ENCODE measurements at regions not wholly inside any gene's neighbourhood (a gene's known extent, or its start where the extent isn't known, plus 50 kb on each side); places are given as distances from the start of the nearest gene placed in this dataset.
"Not testable (repeated sequence)": the region's sequence is repeated elsewhere in the genome, so short reads cannot be mapped to it uniquely, and the experiment has no call there.

GRCh38 chr18:21963336-21963735, 206.1 kb upstream of the GATA6 start:
- Histone ChIP-seq H3K36me3 (ENCODE audit: insufficient read depth, low read length) (no peaks in the 10 kb centered on the region), H3K27me3 (ENCODE audit: insufficient read depth, low read length) (peaks cover 13% of the 10 kb centered on the region), H3K27ac (ENCODE audit: low read depth, low read length) (no peak overlapping the region), H3K79me2 (ENCODE audit: control insufficient read depth, insufficient read depth, low read length, unreplicated experiment) (no peaks in the 10 kb centered on the region), H3K4me1 (ENCODE audit: control insufficient read depth, insufficient read depth, low read length, unreplicated experiment) (no peaks in the 10 kb centered on the region), H2AFZ (ENCODE audit: low read length, unreplicated experiment) (no peak overlapping the region), H3K4me3 (ENCODE audit: low read depth, low read length) (no peak overlapping the region)

GRCh38 chr18:21968338-21968737, 201.1 kb upstream of the GATA6 start:
- H3K4me3 ChIP-seq (ENCODE audit: low read depth, low read length) = no peak overlapping the region
- H3K27me3 ChIP-seq (ENCODE audit: insufficient read depth, low read length) = no peaks in the 10 kb centered on the region
- H3K4me1 ChIP-seq (ENCODE audit: control insufficient read depth, insufficient read depth, low read length, unreplicated experiment) = no peaks in the 10 kb centered on the region
- H3K36me3 ChIP-seq (ENCODE audit: insufficient read depth, low read length) = no peaks in the 10 kb centered on the region
- no peak overlapping the region for H3K27ac ChIP-seq (ENCODE audit: low read depth, low read length)
- no peak overlapping the region for H2AFZ ChIP-seq (ENCODE audit: low read length, unreplicated experiment)
- H3K79me2 ChIP-seq (ENCODE audit: control insufficient read depth, insufficient read depth, low read length, unreplicated experiment) = no peaks in the 10 kb centered on the region

GRCh38 chr18:21972281-21972680, 197.1 kb upstream of the GATA6 start:
- H3K4me3 ChIP-seq (ENCODE audit: low read depth, low read length) = no peak overlapping the region
- H3K36me3 ChIP-seq (ENCODE audit: insufficient read depth, low read length) = no peaks in the 10 kb centered on the region
- H3K27ac ChIP-seq (ENCODE audit: low read depth, low read length) = no peak overlapping the region
- no peaks in the 10 kb centered on the region for H3K27me3 ChIP-seq (ENCODE audit: insufficient read depth, low read length)
- no peaks in the 10 kb centered on the region for H3K79me2 ChIP-seq (ENCODE audit: control insufficient read depth, insufficient read depth, low read length, unreplicated experiment)
- H3K4me1 ChIP-seq (ENCODE audit: control insufficient read depth, insufficient read depth, low read length, unreplicated experiment) = no peaks in the 10 kb centered on the region
- no peak overlapping the region for H2AFZ ChIP-seq (ENCODE audit: low read length, unreplicated experiment)

- H2AFZ ChIP-seq (ENCODE audit: low read length, unreplicated experiment); H3K27me3 ChIP-seq (ENCODE audit: insufficient read depth, low read length); H3K79me2 ChIP-seq (ENCODE audit: control insufficient read depth, insufficient read depth, low read length, unreplicated experiment); H3K36me3 ChIP-seq (ENCODE audit: insufficient read depth, low read length); H3K4me3 ChIP-seq (ENCODE audit: low read depth, low read length); H3K27ac ChIP-seq (ENCODE audit: low read depth, low read length); H3K4me1 ChIP-seq (ENCODE audit: control insufficient read depth, insufficient read depth, low read length, unreplicated experiment): not testable (repeated sequence)
These were observed 193.4 kb upstream of the GATA6 start for GRCh38 chr18:21975954-21976353.

GRCh38 chr18:21978546-21979170, 190.7 kb upstream of the GATA6 start:
- Histone ChIP-seq H3K4me3 (ENCODE audit: low read depth, low read length) (no peak overlapping the region), H3K4me1 (ENCODE audit: control insufficient read depth, insufficient read depth, low read length, unreplicated experiment) (no peaks in the 10 kb centered on the region), H2AFZ (ENCODE audit: low read length, unreplicated experiment) (no peak overlapping the region), H3K36me3 (ENCODE audit: insufficient read depth, low read length) (no peaks in the 10 kb centered on the region), H3K79me2 (ENCODE audit: control insufficient read depth, insufficient read depth, low read length, unreplicated experiment) (no peaks in the 10 kb centered on the region), H3K27ac (ENCODE audit: low read depth, low read length) (no peak overlapping the region), H3K27me3 (ENCODE audit: insufficient read depth, low read length) (0 out of 2 replicates have a peak, but pooled peaks cover 3% of the 10 kb centered on the region)

GRCh38 chr18:21979171-21979560, 190.2 kb upstream of the GATA6 start:
- Histone ChIP-seq H3K4me3 (ENCODE audit: low read depth, low read length) (no peak overlapping the region), H3K79me2 (ENCODE audit: control insufficient read depth, insufficient read depth, low read length, unreplicated experiment) (no peaks in the 10 kb centered on the region), H2AFZ (ENCODE audit: low read length, unreplicated experiment) (no peak overlapping the region), H3K36me3 (ENCODE audit: insufficient read depth, low read length) (no peaks in the 10 kb centered on the region), H3K27ac (ENCODE audit: low read depth, low read length) (no peak overlapping the region), H3K4me1 (ENCODE audit: control insufficient read depth, insufficient read depth, low read length, unreplicated experiment) (no peaks in the 10 kb centered on the region), H3K27me3 (ENCODE audit: insufficient read depth, low read length) (0 out of 2 replicates have a peak, but pooled peaks cover 3% of the 10 kb centered on the region)

GRCh38 chr18:21979759-21980158, 189.6 kb upstream of the GATA6 start:
- no peak overlapping the region for H3K4me3 ChIP-seq (ENCODE audit: low read depth, low read length)
- H3K27ac ChIP-seq (ENCODE audit: low read depth, low read length) = no peak overlapping the region
- no peaks in the 10 kb centered on the region for H3K4me1 ChIP-seq (ENCODE audit: control insufficient read depth, insufficient read depth, low read length, unreplicated experiment)
- no peaks in the 10 kb centered on the region for H3K79me2 ChIP-seq (ENCODE audit: control insufficient read depth, insufficient read depth, low read length, unreplicated experiment)
- H3K36me3 ChIP-seq (ENCODE audit: insufficient read depth, low read length) = no peaks in the 10 kb centered on the region
- H3K27me3 ChIP-seq (ENCODE audit: insufficient read depth, low read length) = 0 out of 2 replicates have a peak, but pooled peaks cover 3% of the 10 kb centered on the region
- no peak overlapping the region for H2AFZ ChIP-seq (ENCODE audit: low read length, unreplicated experiment)

GRCh38 chr18:21980744-21981143, 188.6 kb upstream of the GATA6 start:
- Histone ChIP-seq H3K79me2 (ENCODE audit: control insufficient read depth, insufficient read depth, low read length, unreplicated experiment) (no peaks in the 10 kb centered on the region), H3K4me3 (ENCODE audit: low read depth, low read length) (no peak overlapping the region), H3K27ac (ENCODE audit: low read depth, low read length) (no peak overlapping the region), H2AFZ (ENCODE audit: low read length, unreplicated experiment) (no peak overlapping the region), H3K27me3 (ENCODE audit: insufficient read depth, low read length) (peaks cover 3% of the 10 kb centered on the region; the same call in 1 of the 2 replicates), H3K4me1 (ENCODE audit: control insufficient read depth, insufficient read depth, low read length, unreplicated experiment) (no peaks in the 10 kb centered on the region), H3K36me3 (ENCODE audit: insufficient read depth, low read length) (no peaks in the 10 kb centered on the region)

GRCh38 chr18:21981489-21981888, 187.9 kb upstream of the GATA6 start:
- H3K4me1 ChIP-seq (ENCODE audit: control insufficient read depth, insufficient read depth, low read length, unreplicated experiment); H3K36me3 ChIP-seq (ENCODE audit: insufficient read depth, low read length); H2AFZ ChIP-seq (ENCODE audit: low read length, unreplicated experiment); H3K79me2 ChIP-seq (ENCODE audit: control insufficient read depth, insufficient read depth, low read length, unreplicated experiment); H3K4me3 ChIP-seq (ENCODE audit: low read depth, low read length); H3K27ac ChIP-seq (ENCODE audit: low read depth, low read length); H3K27me3 ChIP-seq (ENCODE audit: insufficient read depth, low read length): not testable (repeated sequence)

- Histone ChIP-seq H3K4me3 (ENCODE audit: low read depth, low read length) (no peak overlapping the region), H3K79me2 (ENCODE audit: control insufficient read depth, insufficient read depth, low read length, unreplicated experiment) (no peaks in the 10 kb centered on the region), H3K27ac (ENCODE audit: low read depth, low read length) (no peak overlapping the region)
These were observed 178.3 kb upstream of the GATA6 start for GRCh38 chr18:21991081-21991534.

GRCh38 chr18:21991886-21992285, 177.5 kb upstream of the GATA6 start:
- no peaks in the 10 kb centered on the region for H3K36me3 ChIP-seq (ENCODE audit: insufficient read depth, low read length)
- no peak overlapping the region for H2AFZ ChIP-seq (ENCODE audit: low read length, unreplicated experiment)
- no peaks in the 10 kb centered on the region for H3K4me1 ChIP-seq (ENCODE audit: control insufficient read depth, insufficient read depth, low read length, unreplicated experiment)
- H3K27ac ChIP-seq (ENCODE audit: low read depth, low read length) = no peak overlapping the region
- H3K27me3 ChIP-seq (ENCODE audit: insufficient read depth, low read length) = peaks cover 8% of the 10 kb centered on the region; the same call in 1 of the 2 replicates
- H3K4me3 ChIP-seq (ENCODE audit: low read depth, low read length) = no peak overlapping the region
- no peaks in the 10 kb centered on the region for H3K79me2 ChIP-seq (ENCODE audit: control insufficient read depth, insufficient read depth, low read length, unreplicated experiment)

More at GRCh38 chr18:21991081-21991534, 178.3 kb upstream of the GATA6 start:
- H3K4me1 ChIP-seq (ENCODE audit: control insufficient read depth, insufficient read depth, low read length, unreplicated experiment) = no peaks in the 10 kb centered on the region
- no peaks in the 10 kb centered on the region for H3K36me3 ChIP-seq (ENCODE audit: insufficient read depth, low read length)
- H3K27me3 ChIP-seq (ENCODE audit: insufficient read depth, low read length) = peaks cover 8% of the 10 kb centered on the region; the same call in 1 of the 2 replicates
- H2AFZ ChIP-seq (ENCODE audit: low read length, unreplicated experiment) = no peak overlapping the region

Data from ACC112 (cell line).